SH-SY5Y (cell line): ENCODE measurements at regions not wholly inside any gene's neighbourhood (a gene's known extent, or its start where the extent isn't known, plus 50 kb on each side); places are given as distances from the start of the nearest gene placed in this dataset.

ENCODE experiments used
- GATA2 ChIP-seq: IDR thresholded peaks from 2 replicates; pipeline ENCODE4 v1.6.1; 2011; ENCODE audit warnings: mild to moderate bottlenecking, low read depth, low read length
- GATA3 ChIP-seq: IDR thresholded peaks from 2 replicates; pipeline ENCODE4 v1.6.1; 2011; ENCODE audit warnings: low read depth, mild to moderate bottlenecking, low read length, moderate library complexity

- no peak for TF ChIP-seq GATA3
- no peak for TF ChIP-seq GATA2
Observed at GRCh38 chr2:147147802-147148201, 697.0 kb upstream of the ACVR2A start.
